ENCODE measurements at regions not wholly inside any gene's neighbourhood (a gene's known extent, or its start where the extent isn't known, plus 50 kb on each side); places are given as distances from the start of the nearest gene placed in this dataset.

DNA sequence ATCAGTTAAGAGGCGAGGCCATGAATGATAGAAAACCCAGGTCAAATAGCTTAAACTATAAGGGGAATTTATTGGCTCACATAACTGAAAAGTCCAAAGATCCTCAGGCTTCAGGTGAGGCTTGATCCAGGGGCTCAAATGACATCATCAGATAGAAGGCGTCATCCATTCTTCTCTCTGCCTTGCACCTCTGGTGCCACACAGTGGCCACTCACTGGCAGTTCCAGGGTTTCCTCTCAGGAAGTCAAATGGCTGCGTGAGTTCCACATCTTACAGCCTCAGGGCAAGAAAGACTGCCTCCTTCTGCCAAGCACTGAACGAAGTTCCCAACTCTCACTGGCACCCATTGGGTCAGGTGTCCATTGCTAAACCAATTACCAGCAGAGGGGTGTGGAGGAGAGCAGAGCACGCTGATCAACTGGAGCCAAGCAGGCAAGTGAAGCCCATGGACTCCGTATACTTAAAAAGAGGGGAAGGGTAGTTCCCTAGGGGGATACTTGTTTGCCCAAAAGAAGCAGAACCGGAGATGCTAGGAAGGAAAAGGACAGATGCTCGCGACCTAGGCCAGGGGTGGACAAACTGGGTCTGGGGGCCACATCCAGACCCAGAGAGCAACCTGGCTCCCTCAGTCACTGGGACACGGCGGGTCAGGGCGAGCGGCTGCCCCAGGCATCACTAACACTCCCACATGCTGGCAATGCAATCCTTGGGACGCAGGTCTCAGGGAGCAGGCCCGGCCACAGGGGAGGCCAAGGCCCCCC, 69.3 kb downstream of the SERPINA3 start:
- TF ChIP-seq, protein P1, sequence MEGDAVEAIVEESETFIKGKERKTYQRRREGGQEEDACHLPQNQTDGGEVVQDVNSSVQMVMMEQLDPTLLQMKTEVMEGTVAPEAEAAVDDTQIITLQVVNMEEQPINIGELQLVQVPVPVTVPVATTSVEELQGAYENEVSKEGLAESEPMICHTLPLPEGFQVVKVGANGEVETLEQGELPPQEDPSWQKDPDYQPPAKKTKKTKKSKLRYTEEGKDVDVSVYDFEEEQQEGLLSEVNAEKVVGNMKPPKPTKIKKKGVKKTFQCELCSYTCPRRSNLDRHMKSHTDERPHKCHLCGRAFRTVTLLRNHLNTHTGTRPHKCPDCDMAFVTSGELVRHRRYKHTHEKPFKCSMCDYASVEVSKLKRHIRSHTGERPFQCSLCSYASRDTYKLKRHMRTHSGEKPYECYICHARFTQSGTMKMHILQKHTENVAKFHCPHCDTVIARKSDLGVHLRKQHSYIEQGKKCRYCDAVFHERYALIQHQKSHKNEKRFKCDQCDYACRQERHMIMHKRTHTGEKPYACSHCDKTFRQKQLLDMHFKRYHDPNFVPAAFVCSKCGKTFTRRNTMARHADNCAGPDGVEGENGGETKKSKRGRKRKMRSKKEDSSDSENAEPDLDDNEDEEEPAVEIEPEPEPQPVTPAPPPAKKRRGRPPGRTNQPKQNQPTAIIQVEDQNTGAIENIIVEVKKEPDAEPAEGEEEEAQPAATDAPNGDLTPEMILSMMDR (IDR thresholded peaks at IDR 0.05): peak in 1 of 6 experiments; percentile 28
- TF ChIP-seq POLR2A (IDR thresholded peaks at IDR 0.05) (no peak), POLR2AphosphoS5 (IDR thresholded peaks at IDR 0.05) (no peak), EP300 (IDR thresholded peaks at IDR 0.05) (no peak)
